ENCODE measurements at regions not wholly inside any gene's neighbourhood (a gene's known extent, or its start where the extent isn't known, plus 50 kb on each side); places are given as distances from the start of the nearest gene placed in this dataset.
"Not testable (repeated sequence)": the region's sequence is repeated elsewhere in the genome, so short reads cannot be mapped to it uniquely, and the experiment has no call there.

DNA sequence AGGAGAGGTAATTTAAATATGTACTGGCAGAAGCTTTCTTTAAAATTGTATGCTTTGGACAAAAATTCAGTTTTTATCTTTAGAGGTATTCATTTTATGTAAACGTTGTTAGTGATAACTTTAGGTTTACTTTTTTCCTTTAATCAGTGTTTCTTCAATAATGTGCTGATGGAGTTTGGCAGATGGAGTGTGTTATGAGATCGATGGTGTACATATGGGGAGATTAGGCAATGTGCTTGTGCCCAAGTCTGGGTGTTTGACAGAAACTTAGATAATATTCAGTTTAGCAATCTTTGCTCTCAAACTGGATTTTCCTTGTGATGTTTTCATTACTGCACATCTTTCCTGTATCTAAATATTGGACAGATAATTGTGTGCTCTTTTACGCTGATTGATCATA lies 425.4 kb downstream of the JRKL start:
- Mint-ChIP-seq H3K4me3 (no peak overlapping the region), H3K27ac (no peak overlapping the region), H3K36me3 (no peaks in the 10 kb centered on the region)

GRCh38 chr11:96817482-96818399 lies 427.9 kb downstream of the JRKL start:
- no peaks in the 10 kb centered on the region for H3K27me3 Mint-ChIP-seq
- H3K4me3 Mint-ChIP-seq: no peak overlapping the region
- no peaks in the 10 kb centered on the region for H3K36me3 Mint-ChIP-seq
- no peaks in the 10 kb centered on the region for H3K4me1 Mint-ChIP-seq
- H3K9me3 Mint-ChIP-seq: peaks cover 15% of the 10 kb centered on the region
- no peak overlapping the region for H3K27ac Mint-ChIP-seq

More for the DNA sequence above, 425.4 kb downstream of the JRKL start:
- H3K9me3 Mint-ChIP-seq: peaks cover 15% of the 10 kb centered on the region
- H3K4me1 Mint-ChIP-seq: no peaks in the 10 kb centered on the region
- H3K27me3 Mint-ChIP-seq: no peaks in the 10 kb centered on the region

DNA sequence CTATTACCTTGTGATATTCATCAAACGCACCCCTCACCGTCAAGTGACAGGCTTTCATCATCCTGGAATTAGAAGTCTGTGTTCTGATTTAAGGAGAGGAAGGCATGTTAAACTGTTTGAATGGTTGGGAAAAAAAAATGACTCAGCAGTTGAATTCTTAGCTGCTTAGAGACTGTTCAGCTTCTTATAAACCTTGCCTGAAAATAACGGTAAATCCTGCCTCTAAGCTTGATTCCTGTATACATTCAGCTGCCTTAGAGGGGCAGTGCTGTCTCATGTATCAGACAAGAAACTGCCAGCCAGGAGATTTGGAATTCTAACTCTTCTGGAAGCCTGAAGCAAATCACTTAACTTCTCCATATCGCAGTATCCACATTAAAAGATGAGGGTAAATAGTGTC lies 437.4 kb downstream of the JRKL start:
- no peak overlapping the region for H3K27ac Mint-ChIP-seq
- no peaks in the 10 kb centered on the region for H3K4me1 Mint-ChIP-seq
- peaks cover 9% of the 10 kb centered on the region for H3K9me3 Mint-ChIP-seq
- no peaks in the 10 kb centered on the region for H3K27me3 Mint-ChIP-seq
- H3K4me3 Mint-ChIP-seq: no peak overlapping the region
- H3K36me3 Mint-ChIP-seq: no peaks in the 10 kb centered on the region

DNA sequence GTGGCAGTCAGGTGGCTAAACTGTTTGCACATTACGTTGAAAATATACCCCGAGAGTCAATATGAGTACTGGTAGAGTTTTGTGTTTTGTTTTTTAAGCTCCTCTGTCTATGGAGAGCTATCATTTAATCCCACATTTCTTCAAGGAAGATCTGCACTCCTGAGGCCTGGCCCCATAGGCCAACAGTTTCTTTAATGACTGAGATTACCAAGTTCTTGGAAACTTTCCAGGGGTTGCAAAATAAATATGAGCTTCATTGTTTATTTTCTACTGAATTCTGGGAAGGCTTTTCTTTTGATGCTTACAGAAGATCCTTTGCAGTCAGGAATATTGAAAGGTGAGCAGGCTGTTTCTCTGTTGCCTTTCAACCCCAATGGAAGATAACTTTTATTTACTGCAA lies 452.0 kb downstream of the JRKL start:
- peaks cover 7% of the 10 kb centered on the region for H3K9me3 Mint-ChIP-seq
- H3K27me3 Mint-ChIP-seq: no peaks in the 10 kb centered on the region
- H3K4me3 Mint-ChIP-seq: no peak overlapping the region
- H3K4me1 Mint-ChIP-seq: no peaks in the 10 kb centered on the region
- no peak overlapping the region for H3K27ac Mint-ChIP-seq
- H3K36me3 Mint-ChIP-seq: no peaks in the 10 kb centered on the region

DNA sequence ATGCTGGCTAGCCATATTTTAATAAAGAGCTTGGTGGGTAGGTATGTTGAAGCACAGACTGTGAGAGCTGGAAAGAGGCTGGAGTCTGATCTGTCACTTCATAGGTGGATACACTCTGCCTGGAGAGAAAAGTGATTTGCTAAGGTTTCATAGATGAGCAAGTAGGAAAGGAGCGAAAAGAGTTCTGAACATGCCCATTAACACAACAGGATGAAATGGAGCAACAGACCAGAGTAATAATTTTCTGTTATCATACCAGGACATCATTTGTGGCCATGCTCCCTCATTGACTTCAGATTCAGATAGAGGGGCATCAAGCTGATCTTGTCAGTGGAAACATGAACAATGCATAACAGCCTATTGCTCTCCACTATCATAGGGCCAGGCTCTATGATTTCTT lies 452.9 kb downstream of the JRKL start:
- H3K36me3 Mint-ChIP-seq: no peaks in the 10 kb centered on the region
- no peak overlapping the region for H3K4me3 Mint-ChIP-seq
- H3K9me3 Mint-ChIP-seq: peaks cover 7% of the 10 kb centered on the region
- no peak overlapping the region for H3K27ac Mint-ChIP-seq
- no peaks in the 10 kb centered on the region for H3K27me3 Mint-ChIP-seq
- H3K4me1 Mint-ChIP-seq: no peaks in the 10 kb centered on the region

- H3K9me3 Mint-ChIP-seq: peaks cover 22% of the 10 kb centered on the region
- no peak overlapping the region for H3K4me3 Mint-ChIP-seq
- no peaks in the 10 kb centered on the region for H3K36me3 Mint-ChIP-seq
- H3K27me3 Mint-ChIP-seq: no peaks in the 10 kb centered on the region
- no peaks in the 10 kb centered on the region for H3K4me1 Mint-ChIP-seq
- H3K27ac Mint-ChIP-seq: no peak overlapping the region
Measured at GRCh38 chr11:96854425-96854824, 464.6 kb downstream of the JRKL start.

DNA sequence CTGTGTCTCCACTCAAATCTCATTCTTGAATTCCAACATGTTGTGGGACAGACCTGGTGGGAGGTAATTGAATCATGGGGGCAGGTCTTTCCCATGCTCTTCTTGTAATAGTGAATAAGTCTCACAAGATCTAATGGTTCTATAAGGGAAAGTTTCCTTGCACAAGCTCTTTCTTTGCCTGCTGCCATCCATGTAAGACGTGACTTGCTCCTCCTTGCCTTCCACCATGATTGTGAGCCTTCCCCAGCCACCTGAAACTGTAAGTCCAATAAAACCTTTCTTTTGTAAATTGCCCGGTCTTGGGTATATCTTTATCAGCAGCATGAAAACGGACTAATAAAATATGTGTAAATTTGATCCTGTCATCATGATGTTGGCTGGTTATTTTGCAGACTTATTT lies 471.9 kb downstream of the JRKL start:
- H3K27ac Mint-ChIP-seq, H3K36me3 Mint-ChIP-seq, H3K4me3 Mint-ChIP-seq, H3K27me3 Mint-ChIP-seq, H3K4me1 Mint-ChIP-seq: not testable (repeated sequence)
- H3K9me3 Mint-ChIP-seq: peaks cover 15% of the 10 kb centered on the region

DNA sequence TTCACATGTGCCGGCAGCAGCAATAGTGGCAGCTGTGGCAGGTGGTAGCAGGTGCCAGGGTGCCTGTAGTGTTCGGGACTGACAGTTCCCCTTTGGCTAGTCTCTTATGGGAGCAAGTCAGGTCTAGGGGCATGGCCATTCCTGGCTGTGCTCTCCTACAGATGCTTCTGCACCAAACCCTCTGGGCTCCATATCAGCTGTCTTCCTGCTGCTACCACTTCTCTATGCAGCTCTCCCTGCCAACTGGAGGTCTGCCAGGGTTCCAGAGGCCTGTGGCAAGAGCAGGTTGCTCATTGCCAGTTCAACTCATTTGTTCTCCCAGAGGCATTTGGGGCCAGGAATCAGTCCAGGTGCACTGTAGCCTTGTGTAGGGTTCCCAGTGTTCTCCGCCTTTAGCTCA lies 473.7 kb downstream of the JRKL start:
- Mint-ChIP-seq H3K27me3 (no peaks in the 10 kb centered on the region), H3K36me3 (no peaks in the 10 kb centered on the region), H3K9me3 (peaks cover 12% of the 10 kb centered on the region), H3K4me3 (no peak overlapping the region), H3K4me1 (no peaks in the 10 kb centered on the region), H3K27ac (no peak overlapping the region)

DNA sequence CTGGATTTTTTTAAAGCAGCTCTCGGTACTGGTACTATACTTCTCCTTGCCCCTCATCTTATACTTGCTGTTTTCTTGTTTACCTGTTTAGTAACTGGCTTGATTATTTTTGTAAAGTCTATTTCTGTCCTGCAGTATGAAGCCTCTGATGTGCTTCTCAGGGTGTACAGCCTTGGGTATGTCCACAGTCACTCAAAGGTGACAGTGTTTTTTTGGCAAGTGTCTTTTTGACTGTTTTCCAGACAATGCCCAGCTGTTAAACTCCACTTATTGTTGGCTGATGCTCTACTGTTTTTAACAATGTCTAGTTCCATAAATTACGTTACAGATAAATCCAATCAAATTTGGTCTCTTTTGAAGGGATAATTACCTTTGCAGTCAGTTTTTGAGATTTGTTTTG lies 475.2 kb downstream of the JRKL start:
- Mint-ChIP-seq H3K4me3 (no peak overlapping the region), H3K9me3 (peaks cover 9% of the 10 kb centered on the region), H3K27me3 (no peaks in the 10 kb centered on the region), H3K4me1 (no peaks in the 10 kb centered on the region), H3K36me3 (no peaks in the 10 kb centered on the region), H3K27ac (no peak overlapping the region)

DNA sequence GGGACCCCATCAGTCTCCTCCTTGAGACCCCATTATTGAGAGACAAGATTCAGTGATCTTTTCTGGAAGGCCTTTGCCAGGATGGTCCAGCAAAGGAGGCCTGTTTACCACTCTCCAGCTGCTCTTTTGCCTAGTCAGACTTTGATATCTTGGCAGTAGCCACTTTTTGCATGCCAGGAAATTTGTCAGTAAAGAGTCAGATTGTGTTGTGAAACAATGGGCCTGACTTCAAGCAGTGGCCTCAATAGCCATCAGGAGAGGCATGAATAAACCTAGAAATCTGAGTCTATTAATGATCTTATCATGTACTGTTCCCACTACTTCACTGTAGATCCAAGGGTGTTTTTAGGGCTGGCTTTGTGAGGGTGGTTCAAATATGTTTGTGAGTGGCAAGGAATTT lies 479.4 kb downstream of the JRKL start:
- no peaks in the 10 kb centered on the region for H3K27me3 Mint-ChIP-seq
- H3K4me3 Mint-ChIP-seq: no peak overlapping the region
- H3K27ac Mint-ChIP-seq: no peak overlapping the region
- peaks cover 4% of the 10 kb centered on the region for H3K9me3 Mint-ChIP-seq
- H3K36me3 Mint-ChIP-seq: no peaks in the 10 kb centered on the region
- no peaks in the 10 kb centered on the region for H3K4me1 Mint-ChIP-seq

DNA sequence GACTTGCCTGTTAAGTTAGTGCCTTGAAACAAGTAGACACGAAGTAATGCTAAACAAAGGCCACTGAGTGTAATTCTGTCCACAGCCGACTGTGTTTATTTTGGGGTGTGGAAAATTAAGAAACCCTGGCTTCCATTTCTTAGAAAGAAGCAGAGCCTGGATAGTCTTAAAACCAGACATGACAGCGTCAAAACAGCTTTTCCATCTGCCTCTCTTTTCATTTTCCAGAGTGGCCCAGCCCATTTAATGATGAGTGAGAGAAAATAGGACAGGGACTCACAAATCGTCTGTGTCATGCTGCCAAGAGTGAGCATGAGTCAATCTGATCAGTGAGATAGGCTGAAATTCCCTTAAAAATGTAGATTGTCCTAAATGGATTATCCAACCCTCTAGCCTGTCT lies 485.9 kb downstream of the JRKL start:
- H3K27me3 Mint-ChIP-seq: no peaks in the 10 kb centered on the region
- no peaks in the 10 kb centered on the region for H3K9me3 Mint-ChIP-seq

DNA sequence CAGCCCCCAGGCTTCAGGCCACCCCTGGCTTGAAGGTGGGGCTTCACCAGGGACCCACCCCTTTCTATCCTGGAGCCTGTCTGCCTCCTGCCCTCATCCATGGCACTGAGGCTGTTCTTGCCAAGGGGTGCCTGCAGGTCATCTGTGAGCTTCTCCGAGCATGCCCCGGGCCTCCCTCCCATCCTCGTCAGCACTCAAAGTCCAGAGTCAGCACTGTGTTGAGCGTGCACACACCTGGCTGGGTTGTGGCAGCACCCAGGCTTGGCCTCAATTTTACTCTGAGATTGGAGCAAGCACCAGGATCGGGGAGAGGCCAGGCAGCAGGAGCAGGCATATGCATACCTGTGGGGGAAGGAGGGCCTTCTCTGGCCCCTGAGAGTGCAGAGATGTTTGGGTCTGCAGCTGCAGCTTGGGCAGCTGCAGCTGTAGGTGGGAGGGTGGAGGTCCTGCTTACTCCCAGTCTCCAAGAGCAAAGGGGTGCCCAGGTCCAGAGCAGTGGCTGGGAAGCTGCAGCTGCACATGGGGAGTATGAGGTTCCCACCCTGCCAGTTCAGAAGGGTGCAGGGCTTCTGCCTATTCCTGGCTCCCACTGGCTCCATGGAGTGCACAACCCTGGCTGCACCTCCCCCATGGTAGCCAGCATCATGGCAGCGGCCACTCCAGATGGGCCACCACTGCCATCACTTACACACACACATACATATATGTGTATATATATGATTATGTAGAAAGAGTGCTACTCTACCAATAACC lies 488.7 kb downstream of the JRKL start:
- Mint-ChIP-seq H3K36me3 (no peaks in the 10 kb centered on the region), H3K4me1 (no peaks in the 10 kb centered on the region), H3K27me3 (no peaks in the 10 kb centered on the region), H3K4me3 (no peak overlapping the region), H3K27ac (no peak overlapping the region), H3K9me3 (peaks cover 8% of the 10 kb centered on the region)

More for the DNA sequence above, 485.9 kb downstream of the JRKL start:
- no peaks in the 10 kb centered on the region for H3K36me3 Mint-ChIP-seq
- H3K4me1 Mint-ChIP-seq: no peaks in the 10 kb centered on the region
- no peak overlapping the region for H3K4me3 Mint-ChIP-seq
- H3K27ac Mint-ChIP-seq: no peak overlapping the region

DNA sequence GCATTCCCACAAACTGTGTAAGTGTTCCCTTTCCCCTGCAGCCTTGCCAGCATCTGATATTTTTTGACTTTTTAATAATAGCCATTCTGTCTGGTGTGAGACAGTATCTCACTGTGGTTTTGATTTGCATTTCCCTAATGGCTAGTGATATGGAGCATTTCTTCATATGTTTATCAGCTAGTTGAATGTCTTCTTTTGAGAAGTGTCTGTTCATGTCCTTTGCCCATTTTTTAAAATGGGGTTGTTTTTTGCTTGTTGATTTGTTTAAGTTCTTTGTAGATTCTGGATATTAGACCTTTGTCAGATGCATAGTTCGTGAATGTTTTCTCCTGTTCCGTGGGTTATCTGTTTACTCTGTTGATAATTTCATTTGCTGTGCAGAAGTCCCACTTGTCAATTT lies 492.8 kb downstream of the JRKL start:
- not testable (repeated sequence) for H3K27me3 Mint-ChIP-seq, H3K4me3 Mint-ChIP-seq, H3K4me1 Mint-ChIP-seq

DNA sequence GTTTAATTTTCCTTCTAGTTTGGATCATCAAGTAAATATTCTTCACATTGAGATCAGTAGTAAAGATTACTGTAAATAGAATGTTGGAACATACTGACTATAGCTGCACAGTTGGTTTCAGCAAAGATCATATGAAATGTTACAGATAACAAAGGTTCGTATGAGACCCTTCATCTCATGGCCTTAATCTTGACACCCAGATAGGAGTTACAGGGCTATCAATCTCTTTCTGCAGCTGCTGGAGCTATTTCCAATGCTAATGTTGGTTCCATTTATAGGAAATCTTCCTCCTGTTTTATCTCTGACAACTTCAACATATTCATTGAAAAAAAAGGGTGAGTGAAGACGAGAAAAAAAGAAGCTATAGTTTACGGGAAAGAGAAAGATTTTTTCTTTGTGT lies 495.6 kb downstream of the JRKL start:
- no peak overlapping the region for H3K4me3 Mint-ChIP-seq
- no peak overlapping the region for H3K27ac Mint-ChIP-seq
- H3K9me3 Mint-ChIP-seq: peaks cover 9% of the 10 kb centered on the region
- H3K36me3 Mint-ChIP-seq: no peaks in the 10 kb centered on the region
- H3K27me3 Mint-ChIP-seq: no peaks in the 10 kb centered on the region
- H3K4me1 Mint-ChIP-seq: no peaks in the 10 kb centered on the region

More for the DNA sequence above, 492.8 kb downstream of the JRKL start:
- not testable (repeated sequence) for H3K9me3 Mint-ChIP-seq, H3K27ac Mint-ChIP-seq, H3K36me3 Mint-ChIP-seq

GRCh38 chr11:96885912-96886311 lies 496.1 kb downstream of the JRKL start:
- no peaks in the 10 kb centered on the region for H3K27me3 Mint-ChIP-seq
- no peaks in the 10 kb centered on the region for H3K4me1 Mint-ChIP-seq
- H3K9me3 Mint-ChIP-seq: peaks cover 9% of the 10 kb centered on the region
- H3K36me3 Mint-ChIP-seq: no peaks in the 10 kb centered on the region
- no peak overlapping the region for H3K27ac Mint-ChIP-seq
- no peak overlapping the region for H3K4me3 Mint-ChIP-seq

DNA sequence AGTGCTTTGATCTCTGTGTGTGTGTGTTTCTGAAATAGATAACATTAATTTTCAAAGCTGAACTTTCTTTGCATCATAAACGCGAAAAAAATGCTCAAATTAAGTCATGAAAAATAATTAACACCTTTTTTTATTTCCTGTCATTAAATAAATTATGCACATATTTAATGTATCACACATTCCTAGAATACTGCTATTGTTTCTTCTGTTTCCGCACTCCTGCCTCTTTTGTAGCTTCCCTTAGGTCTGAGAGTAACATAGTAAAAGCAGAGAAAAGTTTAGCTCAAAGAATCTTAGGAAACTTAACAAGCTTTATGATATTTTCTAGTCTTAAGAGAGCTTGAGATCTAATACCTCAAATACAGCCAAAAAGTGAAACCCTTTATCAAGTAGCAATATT lies 504.2 kb downstream of the JRKL start:
- Mint-ChIP-seq H3K9me3 (peaks cover 5% of the 10 kb centered on the region), H3K27ac (no peak overlapping the region), H3K4me3 (no peak overlapping the region), H3K36me3 (no peaks in the 10 kb centered on the region), H3K27me3 (no peaks in the 10 kb centered on the region), H3K4me1 (no peaks in the 10 kb centered on the region)

All from activated naive CD4-positive, alpha-beta T cell treated with anti-CD3 and anti-CD28 coated beads, Interleukin-2, amount 50 U/mL, for 24 hours (primary cell).